ENCODE measurements at regions not wholly inside any gene's neighbourhood (a gene's known extent, or its start where the extent isn't known, plus 50 kb on each side); places are given as distances from the start of the nearest gene placed in this dataset.

GRCh38 chr2:200056105-200056504, 100.7 kb downstream of the MAIP1 start:
- TF ChIP-seq MYC (IDR thresholded peaks at IDR 0.05; ENCODE audit: low read depth, low read length) = no peak
- no peak for TF ChIP-seq CTCF (IDR thresholded peaks at IDR 0.05; ENCODE audit: extremely low read depth in 1 of 2, insufficient read depth in 1 of 2, low read depth in 1 of 2, low read length in 2 of 2)
- TF ChIP-seq POLR2A (IDR thresholded peaks at IDR 0.05; ENCODE audit: low read depth, low read length) = no peak
- no peak for TF ChIP-seq POLR2AphosphoS5 (IDR thresholded peaks at IDR 0.05; ENCODE audit: insufficient read depth, low read depth, low read length)
- TF ChIP-seq EZH2 (IDR thresholded peaks at IDR 0.05; ENCODE audit: borderline replicate concordance, low read depth, low read length, severe bottlenecking) = no peak
- TF ChIP-seq JUN (IDR thresholded peaks at IDR 0.05; ENCODE audit: borderline replicate concordance, insufficient read depth, insufficient read length, low read depth) = no peak

Measured in endothelial cell of umbilical vein (primary cell).